ENCODE measurements at regions not wholly inside any gene's neighbourhood (a gene's known extent, or its start where the extent isn't known, plus 50 kb on each side); places are given as distances from the start of the nearest gene placed in this dataset.

DNA sequence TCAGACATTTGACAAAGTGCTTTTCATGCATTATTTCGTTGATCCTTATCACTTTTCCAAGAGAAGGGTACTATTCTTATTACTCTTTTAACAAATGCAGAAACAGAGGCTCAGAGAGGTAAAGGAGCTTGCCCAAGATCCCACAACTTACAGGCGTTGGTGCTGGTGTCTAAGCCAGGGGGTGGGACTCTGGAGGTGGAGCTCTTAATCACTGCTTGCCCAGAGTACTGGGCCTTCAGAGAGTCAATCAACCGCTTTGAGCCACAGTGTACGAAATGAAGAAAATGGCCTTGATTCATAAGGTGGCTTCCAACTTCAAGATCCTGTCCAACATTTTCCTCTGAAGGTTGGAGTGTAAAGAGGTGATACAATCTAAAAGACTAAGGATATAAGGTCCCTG is 211.5 kb downstream of the NECTIN3 start:
- H3K4me1 Mint-ChIP-seq, result no peaks in the 10 kb centered on the region

DNA sequence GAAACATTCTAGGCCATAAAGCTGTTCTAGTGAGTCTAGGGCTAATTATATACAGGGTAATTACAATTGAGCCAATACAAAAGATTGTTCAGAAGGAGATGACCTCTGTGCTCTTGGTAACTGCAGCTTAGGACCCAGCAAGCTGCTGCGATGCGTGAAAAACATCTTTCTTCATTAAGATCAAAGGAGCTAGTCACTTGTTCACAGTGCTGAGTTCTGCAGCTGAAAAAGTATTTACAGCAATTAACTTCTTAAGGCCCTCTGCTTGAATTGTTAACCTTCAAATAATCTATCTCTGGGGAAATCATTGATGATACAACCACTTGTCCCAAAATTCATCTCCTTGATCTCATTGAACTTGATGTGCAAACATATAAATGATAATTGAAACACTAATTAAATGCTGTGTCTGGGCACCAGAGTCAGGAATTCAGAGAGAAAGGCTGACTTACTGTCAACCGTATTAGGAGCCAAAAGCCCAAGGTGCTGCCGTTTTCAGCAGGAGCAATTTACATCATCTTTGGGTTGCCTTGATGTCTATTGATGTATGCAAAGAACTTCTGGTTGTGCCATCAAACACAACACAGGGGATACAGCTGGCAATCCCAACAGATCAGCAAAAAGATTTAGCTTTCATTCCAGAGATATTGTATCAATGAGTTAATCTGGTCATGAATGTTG is 213.0 kb downstream of the NECTIN3 start:
- no peaks in the 10 kb centered on the region for H3K36me3 Mint-ChIP-seq
- TF ChIP-seq, protein P1, sequence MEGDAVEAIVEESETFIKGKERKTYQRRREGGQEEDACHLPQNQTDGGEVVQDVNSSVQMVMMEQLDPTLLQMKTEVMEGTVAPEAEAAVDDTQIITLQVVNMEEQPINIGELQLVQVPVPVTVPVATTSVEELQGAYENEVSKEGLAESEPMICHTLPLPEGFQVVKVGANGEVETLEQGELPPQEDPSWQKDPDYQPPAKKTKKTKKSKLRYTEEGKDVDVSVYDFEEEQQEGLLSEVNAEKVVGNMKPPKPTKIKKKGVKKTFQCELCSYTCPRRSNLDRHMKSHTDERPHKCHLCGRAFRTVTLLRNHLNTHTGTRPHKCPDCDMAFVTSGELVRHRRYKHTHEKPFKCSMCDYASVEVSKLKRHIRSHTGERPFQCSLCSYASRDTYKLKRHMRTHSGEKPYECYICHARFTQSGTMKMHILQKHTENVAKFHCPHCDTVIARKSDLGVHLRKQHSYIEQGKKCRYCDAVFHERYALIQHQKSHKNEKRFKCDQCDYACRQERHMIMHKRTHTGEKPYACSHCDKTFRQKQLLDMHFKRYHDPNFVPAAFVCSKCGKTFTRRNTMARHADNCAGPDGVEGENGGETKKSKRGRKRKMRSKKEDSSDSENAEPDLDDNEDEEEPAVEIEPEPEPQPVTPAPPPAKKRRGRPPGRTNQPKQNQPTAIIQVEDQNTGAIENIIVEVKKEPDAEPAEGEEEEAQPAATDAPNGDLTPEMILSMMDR (IDR thresholded peaks at IDR 0.05; ENCODE audit: unreplicated experiment), result no peak
- no peak for DNase-seq (ENCODE audit: low spot score in 2 of 2, unreplicated experiment in 2 of 2)
- no peaks in the 10 kb centered on the region for H3K27me3 Mint-ChIP-seq (ENCODE audit: low read depth)
- H3K9me3 Mint-ChIP-seq, result peaks cover 9% of the 10 kb centered on the region
- no peaks in the 10 kb centered on the region for H3K4me1 Mint-ChIP-seq
- H3K4me3 Mint-ChIP-seq, result no peak overlapping the region
- no peak overlapping the region for H3K27ac Mint-ChIP-seq

More for the DNA sequence above, 211.5 kb downstream of the NECTIN3 start:
- Mint-ChIP-seq H3K4me3 (no peak overlapping the region), H3K27ac (no peak overlapping the region), H3K9me3 (no peaks in the 10 kb centered on the region), H3K36me3 (no peaks in the 10 kb centered on the region), H3K27me3 (ENCODE audit: low read depth) (no peaks in the 10 kb centered on the region)
- TF ChIP-seq, protein P1 (IDR thresholded peaks at IDR 0.05; ENCODE audit: unreplicated experiment), result no peak
- no peak for DNase-seq (ENCODE audit: low spot score in 2 of 2, unreplicated experiment in 2 of 2)

DNA sequence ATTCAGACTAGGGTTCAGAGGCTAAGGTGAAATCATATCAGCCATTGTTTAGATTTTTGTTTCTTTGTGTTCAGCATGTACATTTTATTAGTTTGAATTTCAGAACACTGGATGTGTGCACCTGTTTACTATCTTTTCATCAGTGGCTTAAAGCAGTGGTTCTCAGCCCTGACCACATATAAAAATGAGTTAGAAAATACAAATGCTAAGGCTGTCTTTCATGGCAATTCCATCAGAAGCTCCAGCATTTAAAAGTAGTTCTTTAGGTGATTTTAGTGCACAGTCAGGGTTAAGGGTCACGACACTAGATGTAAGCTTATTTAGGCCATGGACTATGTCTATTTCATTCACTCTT is 213.5 kb downstream of the NECTIN3 start:
- no peak for DNase-seq (ENCODE audit: low spot score in 2 of 2, unreplicated experiment in 2 of 2)
- H3K4me1 Mint-ChIP-seq, result no peaks in the 10 kb centered on the region
- H3K9me3 Mint-ChIP-seq, result peaks cover 14% of the 10 kb centered on the region
- no peaks in the 10 kb centered on the region for H3K27me3 Mint-ChIP-seq (ENCODE audit: low read depth)
- no peak overlapping the region for H3K27ac Mint-ChIP-seq
- no peaks in the 10 kb centered on the region for H3K36me3 Mint-ChIP-seq
- TF ChIP-seq, protein P1 (IDR thresholded peaks at IDR 0.05; ENCODE audit: unreplicated experiment), result no peak
- no peak overlapping the region for H3K4me3 Mint-ChIP-seq

DNA sequence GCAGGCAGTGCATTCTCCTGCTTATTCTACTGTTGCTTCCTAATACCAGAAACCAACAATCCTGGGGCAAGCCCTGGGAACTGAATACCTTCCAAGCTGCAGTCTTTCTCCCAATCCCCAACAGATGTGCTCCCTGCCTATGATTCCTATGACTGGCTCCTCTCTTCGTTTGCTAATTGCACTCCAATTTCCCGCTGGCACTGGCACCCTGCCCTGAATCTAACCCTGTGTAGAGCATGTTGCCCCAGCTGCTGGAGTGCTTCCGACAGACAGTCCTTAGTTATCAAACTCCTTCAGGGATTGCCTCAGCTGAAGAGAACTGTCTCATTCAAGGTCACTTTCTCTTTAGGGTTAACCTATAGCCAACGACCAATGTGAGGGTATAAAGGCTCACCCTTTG is 214.1 kb downstream of the NECTIN3 start:
- Mint-ChIP-seq H3K36me3 (no peaks in the 10 kb centered on the region), H3K4me3 (no peak overlapping the region), H3K4me1 (no peaks in the 10 kb centered on the region)

DNA sequence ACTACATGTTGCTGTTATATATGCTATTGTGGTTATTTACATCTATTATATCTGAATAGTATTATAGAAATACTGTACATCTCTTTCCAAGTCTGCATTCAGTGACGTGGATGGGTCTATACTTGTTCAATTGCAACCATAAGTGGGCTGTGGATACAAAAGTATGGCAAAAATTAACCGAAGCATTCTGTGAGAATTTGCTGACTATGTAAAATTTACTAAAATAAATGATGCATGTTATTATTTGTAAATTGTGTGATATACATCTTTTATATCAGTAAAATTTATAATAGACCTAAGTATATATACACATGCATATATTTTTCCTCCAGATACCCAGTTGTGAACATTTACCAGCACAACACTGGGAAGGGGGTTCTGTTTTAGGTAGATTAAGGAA is 215.1 kb downstream of the NECTIN3 start:
- H3K36me3 Mint-ChIP-seq, result no peaks in the 10 kb centered on the region
- no peaks in the 10 kb centered on the region for H3K27me3 Mint-ChIP-seq (ENCODE audit: low read depth)

More for the DNA sequence above, 214.1 kb downstream of the NECTIN3 start:
- TF ChIP-seq, protein P1 (IDR thresholded peaks at IDR 0.05; ENCODE audit: unreplicated experiment), result no peak
- peaks cover 19% of the 10 kb centered on the region for H3K9me3 Mint-ChIP-seq
- DNase-seq (ENCODE audit: low spot score in 2 of 2, unreplicated experiment in 2 of 2), result no peak
- no peaks in the 10 kb centered on the region for H3K27me3 Mint-ChIP-seq (ENCODE audit: low read depth)
- no peak overlapping the region for H3K27ac Mint-ChIP-seq

More for the DNA sequence above, 215.1 kb downstream of the NECTIN3 start:
- Mint-ChIP-seq H3K4me3 (no peak overlapping the region), H3K9me3 (peaks cover 20% of the 10 kb centered on the region), H3K4me1 (no peaks in the 10 kb centered on the region), H3K27ac (no peak overlapping the region)
- TF ChIP-seq, protein P1 (IDR thresholded peaks at IDR 0.05; ENCODE audit: unreplicated experiment), result no peak
- DNase-seq (ENCODE audit: low spot score in 2 of 2, unreplicated experiment in 2 of 2), result no peak

Measured in mesothelial cell of epicardium (in vitro differentiated cells).